K562 (cell line): ENCODE measurements at regions not wholly inside any gene's neighbourhood (a gene's known extent, or its start where the extent isn't known, plus 50 kb on each side); places are given as distances from the start of the nearest gene placed in this dataset.

Experiments
- HDAC6 ChIP-seq: IDR thresholded peaks from 2 replicates; pipeline ENCODE4 v1.6.1; 2012; ENCODE audit warnings: low read depth, mild to moderate bottlenecking, control low read depth, inconsistent platforms, low read length, moderate library complexity
- HDGF ChIP-seq: fragments of 450-650 bp; IDR thresholded peaks from 2 replicates; pipeline ENCODE4 v1.6.1; 2016
- MED1 ChIP-seq: sonication (generic); formaldehyde crosslinking; IDR thresholded peaks from 2 replicates; pipeline ENCODE4 v1.8.1; 2023; ENCODE audit warnings: missing genetic modification reagents, borderline replicate concordance
- NR2C2 ChIP-seq, 2 experiments: fragments of 200-800 bp in 1 of 2; sonication (Bioruptor generic) in 1 of 2; sonication (generic) in 1 of 2; formaldehyde crosslinking in 1 of 2; IDR thresholded peaks; 2 replicates each; pipeline versions ENCODE4 v1.6.1 to v1.8.0; 2016 to 2022; ENCODE audit warnings: mild to moderate bottlenecking in 1 of 2, missing compliant biosample characterization in 1 of 2, missing genetic modification characterization in 1 of 2, missing genetic modification reagents in 1 of 2
- RNF2 ChIP-seq: sonication (generic); IDR thresholded peaks from 2 replicates; pipeline ENCODE4 v1.6.1; 2016
- SMAD1 ChIP-seq: fragments of 150-350 bp; IDR thresholded peaks from 2 replicates; pipeline ENCODE4 v1.6.1; 2014; ENCODE audit warnings: low read length, low read depth; ENCODE audit not compliant: partially characterized antibody
- XRCC3 ChIP-seq: fragments of 450-650 bp; IDR thresholded peaks from 2 replicates; pipeline ENCODE4 v1.6.1; 2017; ENCODE audit warnings: mild to moderate bottlenecking, moderate library complexity
- ZNF324 ChIP-seq: fragments of 250-450 bp; sonication (Bioruptor Pico); IDR thresholded peaks from 2 replicates; pipeline ENCODE4 v1.4.0; 2020; ENCODE audit warnings: mild to moderate bottlenecking
- ZNF766 ChIP-seq: fragments of 200-800 bp; sonication (Bioruptor generic); conservative IDR thresholded peaks from 2 replicates; pipeline ENCODE4 v1.6.1; 2016; ENCODE audit warnings: missing genetic modification characterization, missing compliant biosample characterization
- TF ChIP-seq, protein P1 (sequence below), 3 experiments: IDR thresholded peaks in 2 of 3; conservative IDR thresholded peaks in 1 of 3; 2 replicates each; pipeline ENCODE4 v1.5.1; 2011 to 2012; ENCODE audit warnings: low read length in 3 of 3, mild to moderate bottlenecking in 3 of 3, control low read depth in 2 of 3, improper control_type of control experiment in 1 of 3, inconsistent platforms in 1 of 3, low read depth in 1 of 3, mixed read lengths in 1 of 3, moderate library complexity in 1 of 3; ENCODE audit not compliant: insufficient read depth in 2 of 3
- TF ChIP-seq, protein P2 (sequence below): fragments of 450-650 bp; IDR thresholded peaks from 2 replicates; pipeline ENCODE4 v1.6.1; 2016; ENCODE audit warnings: low read depth, mild to moderate bottlenecking, moderate library complexity
- TF ChIP-seq, protein P3 (sequence below): fragments of 250-450 bp; sonication (Bioruptor Pico); IDR thresholded peaks from 2 replicates; pipeline ENCODE4 v1.5.0; 2022; ENCODE audit warnings: mild to moderate bottlenecking
- TF ChIP-seq, protein P4 (sequence below): conservative IDR thresholded peaks from 2 replicates; pipeline ENCODE4 v1.6.1; 2011; ENCODE audit warnings: low read depth, mild to moderate bottlenecking, low read length; ENCODE audit not compliant: control insufficient read depth

GRCh38 chr16:62253966-62254365 lies 217.7 kb upstream of the CDH8 start:
- TF ChIP-seq XRCC3 (no peak), MED1 (CRISPR knock-in tag) (no peak), NR2C2 (CRISPR knock-in tag; IDR thresholded peaks at IDR 0.05) (no peak), NR2C2 (tag; IDR thresholded peaks at IDR 0.05) (no peak), HDAC6 (no peak), SMAD1 (no peak), RNF2 (no peak), HDGF (no peak), ZNF324 (no peak), ZNF766 (CRISPR knock-in tag) (no peak)
- TF ChIP-seq, protein P1, sequence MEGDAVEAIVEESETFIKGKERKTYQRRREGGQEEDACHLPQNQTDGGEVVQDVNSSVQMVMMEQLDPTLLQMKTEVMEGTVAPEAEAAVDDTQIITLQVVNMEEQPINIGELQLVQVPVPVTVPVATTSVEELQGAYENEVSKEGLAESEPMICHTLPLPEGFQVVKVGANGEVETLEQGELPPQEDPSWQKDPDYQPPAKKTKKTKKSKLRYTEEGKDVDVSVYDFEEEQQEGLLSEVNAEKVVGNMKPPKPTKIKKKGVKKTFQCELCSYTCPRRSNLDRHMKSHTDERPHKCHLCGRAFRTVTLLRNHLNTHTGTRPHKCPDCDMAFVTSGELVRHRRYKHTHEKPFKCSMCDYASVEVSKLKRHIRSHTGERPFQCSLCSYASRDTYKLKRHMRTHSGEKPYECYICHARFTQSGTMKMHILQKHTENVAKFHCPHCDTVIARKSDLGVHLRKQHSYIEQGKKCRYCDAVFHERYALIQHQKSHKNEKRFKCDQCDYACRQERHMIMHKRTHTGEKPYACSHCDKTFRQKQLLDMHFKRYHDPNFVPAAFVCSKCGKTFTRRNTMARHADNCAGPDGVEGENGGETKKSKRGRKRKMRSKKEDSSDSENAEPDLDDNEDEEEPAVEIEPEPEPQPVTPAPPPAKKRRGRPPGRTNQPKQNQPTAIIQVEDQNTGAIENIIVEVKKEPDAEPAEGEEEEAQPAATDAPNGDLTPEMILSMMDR (IDR thresholded peaks at IDR 0.05 in 2 of 3, conservative IDR thresholded peaks at IDR 0.05 in 1 of 3; ENCODE audit: insufficient read depth in 2 of 3, low read depth in 1 of 3, low read length in 3 of 3), result no peak
- TF ChIP-seq, protein P2, sequence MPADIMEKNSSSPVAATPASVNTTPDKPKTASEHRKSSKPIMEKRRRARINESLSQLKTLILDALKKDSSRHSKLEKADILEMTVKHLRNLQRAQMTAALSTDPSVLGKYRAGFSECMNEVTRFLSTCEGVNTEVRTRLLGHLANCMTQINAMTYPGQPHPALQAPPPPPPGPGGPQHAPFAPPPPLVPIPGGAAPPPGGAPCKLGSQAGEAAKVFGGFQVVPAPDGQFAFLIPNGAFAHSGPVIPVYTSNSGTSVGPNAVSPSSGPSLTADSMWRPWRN, result no peak
- TF ChIP-seq, protein P3, sequence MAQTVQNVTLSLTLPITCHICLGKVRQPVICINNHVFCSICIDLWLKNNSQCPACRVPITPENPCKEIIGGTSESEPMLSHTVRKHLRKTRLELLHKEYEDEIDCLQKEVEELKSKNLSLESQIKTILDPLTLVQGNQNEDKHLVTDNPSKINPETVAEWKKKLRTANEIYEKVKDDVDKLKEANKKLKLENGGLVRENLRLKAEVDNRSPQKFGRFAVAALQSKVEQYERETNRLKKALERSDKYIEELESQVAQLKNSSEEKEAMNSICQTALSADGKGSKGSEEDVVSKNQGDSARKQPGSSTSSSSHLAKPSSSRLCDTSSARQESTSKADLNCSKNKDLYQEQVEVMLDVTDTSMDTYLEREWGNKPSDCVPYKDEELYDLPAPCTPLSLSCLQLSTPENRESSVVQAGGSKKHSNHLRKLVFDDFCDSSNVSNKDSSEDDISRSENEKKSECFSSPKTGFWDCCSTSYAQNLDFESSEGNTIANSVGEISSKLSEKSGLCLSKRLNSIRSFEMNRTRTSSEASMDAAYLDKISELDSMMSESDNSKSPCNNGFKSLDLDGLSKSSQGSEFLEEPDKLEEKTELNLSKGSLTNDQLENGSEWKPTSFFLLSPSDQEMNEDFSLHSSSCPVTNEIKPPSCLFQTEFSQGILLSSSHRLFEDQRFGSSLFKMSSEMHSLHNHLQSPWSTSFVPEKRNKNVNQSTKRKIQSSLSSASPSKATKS (CRISPR knock-in tag), result no peak
- TF ChIP-seq, protein P4, sequence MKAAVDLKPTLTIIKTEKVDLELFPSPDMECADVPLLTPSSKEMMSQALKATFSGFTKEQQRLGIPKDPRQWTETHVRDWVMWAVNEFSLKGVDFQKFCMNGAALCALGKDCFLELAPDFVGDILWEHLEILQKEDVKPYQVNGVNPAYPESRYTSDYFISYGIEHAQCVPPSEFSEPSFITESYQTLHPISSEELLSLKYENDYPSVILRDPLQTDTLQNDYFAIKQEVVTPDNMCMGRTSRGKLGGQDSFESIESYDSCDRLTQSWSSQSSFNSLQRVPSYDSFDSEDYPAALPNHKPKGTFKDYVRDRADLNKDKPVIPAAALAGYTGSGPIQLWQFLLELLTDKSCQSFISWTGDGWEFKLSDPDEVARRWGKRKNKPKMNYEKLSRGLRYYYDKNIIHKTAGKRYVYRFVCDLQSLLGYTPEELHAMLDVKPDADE, result no peak
